Suprapubic skin (tissue), 4 donors: ENCODE measurements at regions not wholly inside any gene's neighbourhood (a gene's known extent, or its start where the extent isn't known, plus 50 kb on each side); places are given as distances from the start of the nearest gene placed in this dataset.

ENCODE experiments used
- DNase-seq, 2 donors: peaks; one replicate each; pipeline ENCODE4 v3.0.0-alpha.2; 2019; ENCODE audit warnings: low spot score in 2 of 2
- H3K27ac ChIP-seq: fragments of 200-600 bp; sonication (generic); one replicate; pipeline ENCODE4 v1.5.1; 2019
- H3K27me3 ChIP-seq: fragments of 200-600 bp; sonication (generic); one replicate; pipeline ENCODE4 v1.5.1; 2019
- H3K36me3 ChIP-seq: fragments of 200-600 bp; sonication (generic); one replicate; pipeline ENCODE4 v1.5.1; 2019
- H3K4me1 ChIP-seq: fragments of 200-600 bp; sonication (generic); one replicate; pipeline ENCODE4 v1.5.1; 2019
- H3K4me3 ChIP-seq: fragments of 200-600 bp; sonication (generic); one replicate; pipeline ENCODE4 v1.5.1; 2019; ENCODE audit warnings: mild to moderate bottlenecking
- H3K9me3 ChIP-seq: fragments of 200-600 bp; sonication (generic); one replicate; pipeline ENCODE4 v1.5.1; 2019
- CTCF ChIP-seq, 2 donors: fragments of 200-600 bp in 1 of 2; fragments of 450-650 bp in 1 of 2; sonication (generic) in 1 of 2; IDR thresholded peaks; one replicate each; pipeline ENCODE4 v1.5.1; 2016 to 2019; ENCODE audit warnings: antibody characterized with exemption in 2 of 2, mild to moderate bottlenecking in 1 of 2, moderate library complexity in 1 of 2
- EP300 ChIP-seq: sonication (generic); formaldehyde crosslinking; IDR thresholded peaks from one replicate; pipeline ENCODE4 v1.6.1; 2017; ENCODE audit warnings: antibody characterized with exemption
- POLR2A ChIP-seq, 2 donors: fragments of 450-650 bp; IDR thresholded peaks; one replicate each; pipeline ENCODE4 v1.6.1; 2017; ENCODE audit warnings: antibody characterized with exemption in 2 of 2, mild to moderate bottlenecking in 2 of 2, moderate library complexity in 2 of 2
- POLR2AphosphoS5 ChIP-seq, 3 donors: sonication (generic); formaldehyde crosslinking; IDR thresholded peaks; one replicate each; pipeline ENCODE4 v1.6.1; 2017; ENCODE audit warnings: antibody characterized with exemption in 3 of 3
- WGBS: methylation state at CpG from one replicate; pipeline ENCODE4 v1.1.5; 2018; 5-methylcytosine and 5-hydroxymethylcytosine counted together

- Histone ChIP-seq H3K27me3 (no peaks in the 10 kb centered on the region), H3K27ac (no peak overlapping the region), H3K4me3 (no peak overlapping the region), H3K9me3 (no peaks in the 10 kb centered on the region), H3K36me3 (no peaks in the 10 kb centered on the region), H3K4me1 (no peaks in the 10 kb centered on the region)
- 67% methylated on average over 1 of the region's 1 CpG for whole genome bisulfite sequencing
- DNase-seq = no peak
- no peak for TF ChIP-seq POLR2A (IDR thresholded peaks at IDR 0.05)
- TF ChIP-seq CTCF (IDR thresholded peaks at IDR 0.05) = no peak
- no peak for TF ChIP-seq POLR2AphosphoS5 (IDR thresholded peaks at IDR 0.05)
- TF ChIP-seq EP300 = no peak
Observed at GRCh38 chr18:2281086-2281485, 290.2 kb downstream of the METTL4 start.

GRCh38 chr18:2281523-2282199 is 289.6 kb downstream of the METTL4 start:
- no peaks in the 10 kb centered on the region for H3K4me1 ChIP-seq
- no peak for DNase-seq
- H3K36me3 ChIP-seq = no peaks in the 10 kb centered on the region
- no peak overlapping the region for H3K4me3 ChIP-seq
- no peaks in the 10 kb centered on the region for H3K9me3 ChIP-seq
- TF ChIP-seq EP300 (no peak), CTCF (IDR thresholded peaks at IDR 0.05) (no peak), POLR2A (IDR thresholded peaks at IDR 0.05) (no peak), POLR2AphosphoS5 (IDR thresholded peaks at IDR 0.05) (no peak)
- no peaks in the 10 kb centered on the region for H3K27me3 ChIP-seq
- H3K27ac ChIP-seq = no peak overlapping the region
- WGBS = 81% methylated on average over 11 of the region's 11 CpGs

GRCh38 chr18:2293109-2293839 is 278.0 kb downstream of the METTL4 start:
- H3K9me3 ChIP-seq = peaks cover 4% of the 10 kb centered on the region
- H3K27ac ChIP-seq = no peak overlapping the region
- H3K4me3 ChIP-seq = no peak overlapping the region
- no peak for TF ChIP-seq EP300
- no peak for TF ChIP-seq POLR2AphosphoS5 (IDR thresholded peaks at IDR 0.05)
- no peak for TF ChIP-seq POLR2A (IDR thresholded peaks at IDR 0.05)
- TF ChIP-seq CTCF (IDR thresholded peaks at IDR 0.05) = no peak
- H3K27me3 ChIP-seq = no peaks in the 10 kb centered on the region
- WGBS = 78% methylated on average over 7 of the region's 7 CpGs
- H3K4me1 ChIP-seq = no peaks in the 10 kb centered on the region
- no peak for DNase-seq
- no peaks in the 10 kb centered on the region for H3K36me3 ChIP-seq

GRCh38 chr18:2301316-2301715 is 270.0 kb downstream of the METTL4 start:
- TF ChIP-seq EP300 (no peak), CTCF (IDR thresholded peaks at IDR 0.05) (no peak), POLR2AphosphoS5 (IDR thresholded peaks at IDR 0.05) (no peak), POLR2A (IDR thresholded peaks at IDR 0.05) (no peak)
- Histone ChIP-seq H3K36me3 (no peaks in the 10 kb centered on the region), H3K9me3 (no peaks in the 10 kb centered on the region), H3K27ac (no peak overlapping the region), H3K4me3 (no peak overlapping the region), H3K4me1 (no peaks in the 10 kb centered on the region), H3K27me3 (no peaks in the 10 kb centered on the region)
- WGBS = 97% methylated on average over 2 of the region's 2 CpGs
- DNase-seq = no peak

- Histone ChIP-seq H3K4me1 (no peaks in the 10 kb centered on the region), H3K9me3 (no peaks in the 10 kb centered on the region), H3K27ac (no peak overlapping the region), H3K36me3 (no peaks in the 10 kb centered on the region), H3K27me3 (no peaks in the 10 kb centered on the region), H3K4me3 (no peak overlapping the region)
- no peak for TF ChIP-seq CTCF (IDR thresholded peaks at IDR 0.05)
- no peak for TF ChIP-seq POLR2AphosphoS5 (IDR thresholded peaks at IDR 0.05)
- TF ChIP-seq EP300 = no peak
- no peak for TF ChIP-seq POLR2A (IDR thresholded peaks at IDR 0.05)
- DNase-seq = no peak
- WGBS = 54% methylated on average over 1 of the region's 1 CpG
Observed at GRCh38 chr18:2302012-2302411, 269.3 kb downstream of the METTL4 start.
